CD14-positive monocyte (primary cell): ENCODE measurements at regions not wholly inside any gene's neighbourhood (a gene's known extent, or its start where the extent isn't known, plus 50 kb on each side); places are given as distances from the start of the nearest gene placed in this dataset.

ENCODE experiments used
- DNase-seq, 3 donors: peaks; one replicate each; pipeline ENCODE4 v3.0.0-alpha.2; 2011 to 2022
- H2AFZ ChIP-seq: 2 replicates; pipeline ENCODE4 v1.6.0; 2012; ENCODE audit warnings: mild to moderate bottlenecking, low read depth, low read length, inconsistent platforms; ENCODE audit not compliant: insufficient read depth, poor library complexity, severe bottlenecking
- H3K27ac ChIP-seq, 2 donors: 1 replicate in 1 of 2; 2 replicates in 1 of 2; pipeline ENCODE4 v1.5.1; 2012 to 2013; ENCODE audit warnings: low read length in 2 of 2, control low read depth in 1 of 2, inconsistent platforms in 1 of 2, low read depth in 1 of 2, mild to moderate bottlenecking in 1 of 2
- H3K27me3 ChIP-seq, 2 donors: one replicate each; pipeline versions ENCODE4 v1.6.0 to v1.6.1; 2011 to 2013; ENCODE audit warnings: low read length in 2 of 2; ENCODE audit not compliant: control insufficient read depth in 2 of 2, insufficient read depth in 2 of 2
- H3K36me3 ChIP-seq, 2 donors: replicated peaks in 1 of 2; 1 replicate in 1 of 2; 2 replicates in 1 of 2; pipeline versions ENCODE4 v1.5.1 to v1.6.1; 2012 to 2013; ENCODE audit warnings: low read length in 2 of 2, control low read depth in 1 of 2, inconsistent platforms in 1 of 2, mild to moderate bottlenecking in 1 of 2; ENCODE audit not compliant: insufficient read depth in 2 of 2, control insufficient read depth in 1 of 2
- H3K4me1 ChIP-seq, 2 donors: 1 replicate in 1 of 2; 2 replicates in 1 of 2; pipeline versions ENCODE4 v1.5.1 to v1.6.1; 2012 to 2013; ENCODE audit warnings: low read length in 2 of 2, control low read depth in 1 of 2, inconsistent platforms in 1 of 2, mild to moderate bottlenecking in 1 of 2, moderate library complexity in 1 of 2; ENCODE audit not compliant: insufficient read depth in 2 of 2, control insufficient read depth in 1 of 2
- H3K4me2 ChIP-seq: replicated peaks from 2 replicates; pipeline ENCODE3; 2012; ENCODE audit warnings: low read length, moderate library complexity, mild to moderate bottlenecking; ENCODE audit not compliant: poor library complexity, severe bottlenecking; ENCODE audit errors: extremely low read depth
- H3K4me3 ChIP-seq, 3 experiments: fragments of 200-600 bp in 1 of 3; sonication (generic) in 1 of 3; replicated peaks in 1 of 3; 1 replicate in 2 of 3; 2 replicates in 1 of 3; pipeline ENCODE4 v1.5.1; 2011 to 2013; ENCODE audit warnings: low read length in 3 of 3, mild to moderate bottlenecking in 3 of 3, control low read depth in 2 of 3, low read depth in 2 of 3, inconsistent platforms in 1 of 3, moderate library complexity in 1 of 3
- H3K79me2 ChIP-seq: 2 replicates; pipeline ENCODE4 v1.6.0; 2012; ENCODE audit warnings: mild to moderate bottlenecking, control low read depth, inconsistent platforms, low read length, moderate library complexity; ENCODE audit not compliant: insufficient read depth
- H3K9ac ChIP-seq: 2 replicates; pipeline ENCODE4 v1.6.0; 2017; ENCODE audit warnings: low read length, mild to moderate bottlenecking; ENCODE audit not compliant: insufficient read depth, poor library complexity, severe bottlenecking
- H3K9me3 ChIP-seq, 2 donors: replicated peaks in 1 of 2; 1 replicate in 1 of 2; 2 replicates in 1 of 2; pipeline versions ENCODE4 v1.5.1 to v1.6.1; 2012 to 2013; ENCODE audit warnings: low read length in 2 of 2, control low read depth in 1 of 2; ENCODE audit not compliant: control insufficient read depth in 1 of 2, insufficient read depth in 1 of 2
- H4K20me1 ChIP-seq: 2 replicates; pipeline ENCODE4 v1.6.0; 2012; ENCODE audit warnings: mild to moderate bottlenecking, low read length, control low read depth, moderate library complexity; ENCODE audit not compliant: insufficient read depth
- H3K27ac Mint-ChIP-seq, 7 donors: one replicate each; pipeline ENCODE4 v1.8.0; 2020; ENCODE audit warnings: mild to moderate bottlenecking in 7 of 7, mixed read lengths in 7 of 7, moderate library complexity in 6 of 7, inconsistent platforms in 2 of 7
- H3K27me3 Mint-ChIP-seq, 3 donors: one replicate each; pipeline ENCODE4 v1.8.0; 2021 to 2022; ENCODE audit warnings: low read depth in 3 of 3, mild to moderate bottlenecking in 3 of 3, mixed read lengths in 3 of 3, moderate library complexity in 3 of 3, inconsistent platforms in 1 of 3
- H3K36me3 Mint-ChIP-seq, 2 donors: one replicate each; pipeline ENCODE4 v1.8.0; 2020; ENCODE audit warnings: mixed read lengths in 2 of 2, inconsistent platforms in 1 of 2, mild to moderate bottlenecking in 1 of 2
- H3K4me1 Mint-ChIP-seq: one replicate; pipeline ENCODE4 v1.8.0; 2020; ENCODE audit warnings: mild to moderate bottlenecking, mixed read lengths
- H3K4me3 Mint-ChIP-seq, 2 donors: one replicate each; pipeline ENCODE4 v1.8.0; 2020; ENCODE audit warnings: mild to moderate bottlenecking in 2 of 2, mixed read lengths in 2 of 2, moderate library complexity in 1 of 2
- H3K9me3 Mint-ChIP-seq, 7 donors: one replicate each; pipeline ENCODE4 v1.8.0; 2020 to 2022; ENCODE audit warnings: mixed read lengths in 7 of 7, mild to moderate bottlenecking in 6 of 7, moderate library complexity in 6 of 7, inconsistent platforms in 2 of 7
- WGBS: methylation state at CpG from one replicate; pipeline ENCODE4 v1.1.5; 2013; ENCODE audit warnings: missing lambda C conversion rate; ENCODE audit not compliant: insufficient coverage; 5-methylcytosine and 5-hydroxymethylcytosine counted together
- intact Hi-C, 2 donors: fragments of 100-400 bp; cut with micrococcal nuclease; formaldehyde crosslinking; loops; one replicate each; pipeline versions ENCODE4 v1.15.0 to v1.15.1; 2023
- TF ChIP-seq, protein P1 (sequence below): fragments of 200-600 bp; IDR thresholded peaks from one replicate; pipeline ENCODE4 v1.8.0; 2022; ENCODE audit warnings: antibody characterized with exemption, mild to moderate bottlenecking

DNA sequence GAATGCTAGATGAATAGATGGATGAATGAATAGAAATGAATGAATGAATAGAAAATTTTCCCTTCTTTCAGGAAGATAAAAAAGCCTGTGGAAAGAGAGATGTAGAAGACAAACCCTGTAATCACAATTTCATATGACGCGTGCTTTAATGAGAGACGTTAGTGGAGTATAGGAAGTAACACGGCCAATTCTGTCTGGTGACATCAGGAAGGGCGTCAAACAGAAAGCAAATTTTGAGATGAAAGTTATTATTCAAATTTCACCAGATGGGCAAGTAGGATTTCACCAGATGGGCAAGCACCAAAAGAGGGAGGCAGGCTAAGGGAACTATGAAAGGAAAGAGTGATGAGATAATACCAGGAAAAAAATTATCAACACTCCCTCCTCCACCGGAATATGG lies 128.9 kb upstream of the PRSS1 start:
- Histone ChIP-seq H3K4me1 (no peaks in the 10 kb centered on the region), H4K20me1 (no peaks in the 10 kb centered on the region), H3K36me3 (no peaks in the 10 kb centered on the region), H3K9me3 (no peaks in the 10 kb centered on the region), H3K79me2 (no peaks in the 10 kb centered on the region), H3K27me3 (peaks cover 0 to 2% of the 10 kb centered on the region in 2 donors), H3K4me2 (no peak overlapping the region), H3K27ac (no peak overlapping the region), H3K9ac (no peak overlapping the region), H3K4me3 (no peak overlapping the region), H2AFZ (no peak overlapping the region)
- Mint-ChIP-seq H3K4me1 (no peaks in the 10 kb centered on the region), H3K4me3 (no peak overlapping the region), H3K36me3 (no peaks in the 10 kb centered on the region), H3K9me3 (peaks cover 0 to 2% (median 0%) of the 10 kb centered on the region in 7 donors), H3K27me3 (no peaks in the 10 kb centered on the region), H3K27ac (no peak overlapping the region)
- DNase-seq: no peak
- WGBS: 0% methylated on average over 1 of the region's 6 CpGs
- intact Hi-C loops: no loop called here
- TF ChIP-seq, protein P1, sequence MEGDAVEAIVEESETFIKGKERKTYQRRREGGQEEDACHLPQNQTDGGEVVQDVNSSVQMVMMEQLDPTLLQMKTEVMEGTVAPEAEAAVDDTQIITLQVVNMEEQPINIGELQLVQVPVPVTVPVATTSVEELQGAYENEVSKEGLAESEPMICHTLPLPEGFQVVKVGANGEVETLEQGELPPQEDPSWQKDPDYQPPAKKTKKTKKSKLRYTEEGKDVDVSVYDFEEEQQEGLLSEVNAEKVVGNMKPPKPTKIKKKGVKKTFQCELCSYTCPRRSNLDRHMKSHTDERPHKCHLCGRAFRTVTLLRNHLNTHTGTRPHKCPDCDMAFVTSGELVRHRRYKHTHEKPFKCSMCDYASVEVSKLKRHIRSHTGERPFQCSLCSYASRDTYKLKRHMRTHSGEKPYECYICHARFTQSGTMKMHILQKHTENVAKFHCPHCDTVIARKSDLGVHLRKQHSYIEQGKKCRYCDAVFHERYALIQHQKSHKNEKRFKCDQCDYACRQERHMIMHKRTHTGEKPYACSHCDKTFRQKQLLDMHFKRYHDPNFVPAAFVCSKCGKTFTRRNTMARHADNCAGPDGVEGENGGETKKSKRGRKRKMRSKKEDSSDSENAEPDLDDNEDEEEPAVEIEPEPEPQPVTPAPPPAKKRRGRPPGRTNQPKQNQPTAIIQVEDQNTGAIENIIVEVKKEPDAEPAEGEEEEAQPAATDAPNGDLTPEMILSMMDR: no peak

DNA sequence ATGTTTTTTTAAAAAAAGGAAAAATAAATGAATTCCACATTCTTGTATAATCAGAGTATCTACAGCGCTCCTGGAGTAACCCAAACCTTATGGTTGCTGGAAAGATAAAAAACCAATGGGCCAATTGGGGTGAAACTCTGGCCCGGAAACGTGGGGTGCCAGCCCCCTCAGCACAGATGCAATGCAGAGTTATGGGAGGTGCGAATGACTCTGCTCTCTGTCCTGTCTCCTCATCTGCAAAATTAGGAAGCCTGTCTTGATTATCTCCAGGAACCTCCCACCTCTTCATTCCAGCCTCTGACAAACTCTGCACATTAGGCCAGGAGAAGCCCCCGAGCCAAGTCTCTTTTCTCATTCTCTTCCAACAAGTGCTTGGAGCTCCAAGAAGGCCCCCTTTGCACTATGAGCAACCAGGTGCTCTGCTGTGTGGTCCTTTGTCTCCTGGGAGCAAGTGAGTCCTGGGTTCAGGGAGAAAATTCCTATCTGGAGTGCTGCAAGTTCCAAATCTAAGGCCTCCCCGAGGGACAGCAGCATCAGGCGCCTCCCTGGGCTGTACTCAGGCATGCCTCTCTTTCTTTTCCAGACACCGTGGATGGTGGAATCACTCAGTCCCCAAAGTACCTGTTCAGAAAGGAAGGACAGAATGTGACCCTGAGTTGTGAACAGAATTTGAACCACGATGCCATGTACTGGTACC lies 130.5 kb upstream of the PRSS1 start:
- peaks cover 0 to 2% of the 10 kb centered on the region in 2 donors for H3K27me3 ChIP-seq
- H3K4me3 ChIP-seq: no peak overlapping the region
- H3K36me3 ChIP-seq: no peaks in the 10 kb centered on the region
- no peak for DNase-seq
- TF ChIP-seq, protein P1: no peak
- no peak overlapping the region for H3K27ac Mint-ChIP-seq
- intact Hi-C loops: no loop called here
- no peaks in the 10 kb centered on the region for H3K36me3 Mint-ChIP-seq
- no peak overlapping the region for H3K4me2 ChIP-seq
- no peak overlapping the region for H3K27ac ChIP-seq
- peaks cover 0 to 2% (median 0%) of the 10 kb centered on the region in 7 donors for H3K9me3 Mint-ChIP-seq
- no peaks in the 10 kb centered on the region for H4K20me1 ChIP-seq
- H3K27me3 Mint-ChIP-seq: peaks cover 0 to 3% (median 1%) of the 10 kb centered on the region in 3 donors
- H3K9me3 ChIP-seq: no peaks in the 10 kb centered on the region
- H2AFZ ChIP-seq: no peak overlapping the region
- no peak overlapping the region for H3K9ac ChIP-seq
- no peaks in the 10 kb centered on the region for H3K4me1 Mint-ChIP-seq
- no peak overlapping the region for H3K4me3 Mint-ChIP-seq
- no peaks in the 10 kb centered on the region for H3K79me2 ChIP-seq
- no peaks in the 10 kb centered on the region for H3K4me1 ChIP-seq
- 94% methylated on average over 5 of the region's 9 CpGs for WGBS
